WTC11 (cell line): ENCODE measurements at regions not wholly inside any gene's neighbourhood (a gene's known extent, or its start where the extent isn't known, plus 50 kb on each side); places are given as distances from the start of the nearest gene placed in this dataset.

ENCODE experiments used
- ATAC-seq: fragments of 200-7000 bp; cut with Tn5 transposase; 2 replicates; pipeline ENCODE4 v1.10.0; 2021; ENCODE audit warnings: mild to moderate bottlenecking, moderate library complexity
- CTCF ChIA-PET: fragments of 300-600 bp; sonication (Branson Sonifier 250); formaldehyde crosslinking; loops from one replicate; lab custom pipeline; 2021; ENCODE audit warnings: antibody characterized with exemption; lab: Charles Lee
- POLR2A ChIA-PET: fragments of 350-600 bp; sonication (Branson Sonifier 250); formaldehyde crosslinking; loops from one replicate; lab custom pipeline; 2021; ENCODE audit warnings: antibody characterized with exemption; lab: Charles Lee
- DNase-seq: peaks from one replicate; pipeline ENCODE4 v3.0.0; 2021; ENCODE audit warnings: low spot score
- H3K27ac Mint-ChIP-seq: 2 replicates; pipeline ENCODE4 v1.8.0; 2021; ENCODE audit warnings: mixed read lengths
- H3K27me3 Mint-ChIP-seq: 2 replicates; pipeline ENCODE4 v1.8.0; 2021; ENCODE audit warnings: low read depth, mild to moderate bottlenecking, moderate library complexity, mixed read lengths
- H3K36me3 Mint-ChIP-seq: 2 replicates; pipeline ENCODE4 v1.8.0; 2021; ENCODE audit warnings: mixed read lengths
- H3K4me1 Mint-ChIP-seq: 2 replicates; pipeline ENCODE4 v1.8.0; 2022; ENCODE audit warnings: mixed read lengths
- H3K4me3 Mint-ChIP-seq: 2 replicates; pipeline ENCODE4 v1.8.0; 2021; ENCODE audit warnings: mild to moderate bottlenecking, moderate library complexity, mixed read lengths
- H3K9me3 Mint-ChIP-seq: 2 replicates; pipeline ENCODE4 v1.8.0; 2021; ENCODE audit warnings: mixed read lengths
- AR ChIP-seq: fragments of 250-450 bp; sonication (Bioruptor Pico); IDR thresholded peaks from 2 replicates; pipeline ENCODE4 v1.9.0; 2021; ENCODE audit warnings: mild to moderate bottlenecking
- ATF1 ChIP-seq: sonication (generic); formaldehyde crosslinking; IDR thresholded peaks from 2 replicates; pipeline ENCODE4 v1.8.1; 2023; ENCODE audit warnings: mild to moderate bottlenecking, moderate library complexity, missing genetic modification reagents
- HMGA2 ChIP-seq: fragments of 250-450 bp; sonication (Bioruptor Pico); IDR thresholded peaks from 2 replicates; pipeline ENCODE4 v1.4.0; 2021; ENCODE audit warnings: mild to moderate bottlenecking, moderate library complexity
- IRF1 ChIP-seq: sonication (generic); formaldehyde crosslinking; IDR thresholded peaks from 2 replicates; pipeline ENCODE4 v1.8.0; 2023; ENCODE audit warnings: missing genetic modification reagents
- JAZF1 ChIP-seq: fragments of 250-450 bp; sonication (Bioruptor Pico); IDR thresholded peaks from 2 replicates; pipeline ENCODE4 v1.9.0; 2021; ENCODE audit warnings: moderate library complexity, mild to moderate bottlenecking, inconsistent platforms
- MXD4 ChIP-seq: fragments of 250-450 bp; sonication (Bioruptor Pico); IDR thresholded peaks from 2 replicates; pipeline ENCODE4 v1.8.0; 2021; ENCODE audit warnings: mild to moderate bottlenecking, moderate library complexity, borderline replicate concordance
- NR3C1 ChIP-seq: sonication (generic); formaldehyde crosslinking; conservative IDR thresholded peaks from 2 replicates; pipeline ENCODE4 v1.8.1; 2023; ENCODE audit warnings: low read depth, mild to moderate bottlenecking, missing genetic modification reagents
- PRRX2 ChIP-seq: fragments of 250-450 bp; sonication (Bioruptor Pico); IDR thresholded peaks from 2 replicates; pipeline ENCODE4 v1.8.0; 2021; ENCODE audit warnings: mild to moderate bottlenecking
- RORB ChIP-seq: fragments of 250-450 bp; sonication (Bioruptor Pico); IDR thresholded peaks from 2 replicates; pipeline ENCODE4 v1.9.0; 2021; ENCODE audit warnings: mild to moderate bottlenecking
- TP53 ChIP-seq: sonication (generic); formaldehyde crosslinking; IDR thresholded peaks from 2 replicates; pipeline ENCODE4 v1.8.1; 2023; ENCODE audit warnings: mild to moderate bottlenecking, missing genetic modification reagents
- ZMAT4 ChIP-seq: fragments of 250-450 bp; sonication (Bioruptor Pico); IDR thresholded peaks from 2 replicates; pipeline ENCODE4 v1.9.0; 2021; ENCODE audit warnings: mild to moderate bottlenecking
- ZNF232 ChIP-seq: sonication (generic); formaldehyde crosslinking; IDR thresholded peaks from 2 replicates; pipeline ENCODE4 v1.8.0; 2022; ENCODE audit warnings: mild to moderate bottlenecking, missing genetic modification reagents
- ZNF396 ChIP-seq: fragments of 250-450 bp; sonication (Bioruptor Pico); IDR thresholded peaks from 2 replicates; pipeline ENCODE4 v1.8.0; 2021; ENCODE audit warnings: mild to moderate bottlenecking, moderate library complexity, borderline replicate concordance
- ZNF416 ChIP-seq: fragments of 250-450 bp; sonication (Bioruptor Pico); IDR thresholded peaks from 2 replicates; pipeline ENCODE4 v1.9.0; 2021; ENCODE audit warnings: mild to moderate bottlenecking, inconsistent platforms
- ZNF425 ChIP-seq: fragments of 250-450 bp; sonication (Bioruptor Pico); conservative IDR thresholded peaks from 2 replicates; pipeline ENCODE4 v1.9.0; 2021; ENCODE audit warnings: mild to moderate bottlenecking
- TF ChIP-seq, protein P1 (sequence below): fragments of 250-450 bp; sonication (Bioruptor Pico); IDR thresholded peaks from 2 replicates; pipeline ENCODE4 v1.9.0; 2021; ENCODE audit warnings: moderate library complexity, mild to moderate bottlenecking, inconsistent platforms, borderline replicate concordance
- TF ChIP-seq, protein P2 (sequence below): sonication (generic); formaldehyde crosslinking; IDR thresholded peaks from 2 replicates; pipeline ENCODE4 v1.8.1; 2023; ENCODE audit warnings: mild to moderate bottlenecking, missing genetic modification reagents

- Mint-ChIP-seq H3K9me3 (no peaks in the 10 kb centered on the region), H3K36me3 (no peaks in the 10 kb centered on the region), H3K4me3 (no peak overlapping the region), H3K27me3 (no peaks in the 10 kb centered on the region), H3K27ac (no peak overlapping the region), H3K4me1 (no peaks in the 10 kb centered on the region)
- TF ChIP-seq ZNF416 (CRISPR knock-in tag) (no peak), AR (CRISPR knock-in tag) (no peak), ZMAT4 (CRISPR knock-in tag) (no peak), MXD4 (no peak), ATF1 (CRISPR knock-in tag) (no peak), ZNF396 (CRISPR knock-in tag) (no peak), NR3C1 (CRISPR knock-in tag) (no peak), ZNF425 (CRISPR knock-in tag) (no peak), PRRX2 (CRISPR knock-in tag) (no peak), ZNF232 (CRISPR knock-in tag) (no peak), TP53 (no peak), RORB (no peak)
- ChIA-PET POLR2A (no interaction called here), CTCF (interaction anchor here (0.6 kb wide), 1 partner anchor 85 kb away, joined by 3 read pairs; no protein-coding TSS in a partner anchor)
- peak; percentile 60; the same call in 1 of the 2 replicates for ATAC-seq
- DNase-seq, result no peak
Observed at GRCh38 chr7:96774358-96774757, 64.7 kb upstream of the SEM1 start.

GRCh38 chr7:96775046-96775445 is 65.4 kb upstream of the SEM1 start:
- TF ChIP-seq, protein P1, sequence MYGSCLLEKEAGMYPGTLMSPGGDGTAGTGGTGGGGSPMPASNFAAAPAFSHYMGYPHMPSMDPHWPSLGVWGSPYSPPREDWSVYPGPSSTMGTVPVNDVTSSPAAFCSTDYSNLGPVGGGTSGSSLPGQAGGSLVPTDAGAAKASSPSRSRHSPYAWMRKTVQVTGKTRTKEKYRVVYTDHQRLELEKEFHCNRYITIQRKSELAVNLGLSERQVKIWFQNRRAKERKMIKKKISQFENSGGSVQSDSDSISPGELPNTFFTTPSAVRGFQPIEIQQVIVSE (CRISPR knock-in tag), result no peak
- TF ChIP-seq ZNF396 (CRISPR knock-in tag), result no peak
- TF ChIP-seq IRF1 (CRISPR knock-in tag), result no peak
- TF ChIP-seq JAZF1 (CRISPR knock-in tag), result no peak
- TF ChIP-seq HMGA2 (CRISPR knock-in tag), result no peak
- ChIA-PET POLR2A (no interaction called here), CTCF (no interaction called here)
- H3K36me3 Mint-ChIP-seq, result no peaks in the 10 kb centered on the region
- no peak for ATAC-seq
- H3K9me3 Mint-ChIP-seq, result no peaks in the 10 kb centered on the region
- H3K27me3 Mint-ChIP-seq, result no peaks in the 10 kb centered on the region
- no peak for DNase-seq
- no peaks in the 10 kb centered on the region for H3K4me1 Mint-ChIP-seq
- no peak overlapping the region for H3K4me3 Mint-ChIP-seq
- no peak overlapping the region for H3K27ac Mint-ChIP-seq

- H3K27me3 Mint-ChIP-seq, result no peaks in the 10 kb centered on the region; the same call in 1 of the 2 replicates
- TF ChIP-seq, protein P2, sequence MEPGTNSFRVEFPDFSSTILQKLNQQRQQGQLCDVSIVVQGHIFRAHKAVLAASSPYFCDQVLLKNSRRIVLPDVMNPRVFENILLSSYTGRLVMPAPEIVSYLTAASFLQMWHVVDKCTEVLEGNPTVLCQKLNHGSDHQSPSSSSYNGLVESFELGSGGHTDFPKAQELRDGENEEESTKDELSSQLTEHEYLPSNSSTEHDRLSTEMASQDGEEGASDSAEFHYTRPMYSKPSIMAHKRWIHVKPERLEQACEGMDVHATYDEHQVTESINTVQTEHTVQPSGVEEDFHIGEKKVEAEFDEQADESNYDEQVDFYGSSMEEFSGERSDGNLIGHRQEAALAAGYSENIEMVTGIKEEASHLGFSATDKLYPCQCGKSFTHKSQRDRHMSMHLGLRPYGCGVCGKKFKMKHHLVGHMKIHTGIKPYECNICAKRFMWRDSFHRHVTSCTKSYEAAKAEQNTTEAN, result no peak
- TF ChIP-seq RORB, result no peak
- TF ChIP-seq, all 79 proteins: peak for 0
- H3K27ac Mint-ChIP-seq, result no peak overlapping the region
- H3K36me3 Mint-ChIP-seq, result no peaks in the 10 kb centered on the region
- no peak overlapping the region for H3K4me3 Mint-ChIP-seq
- ATAC-seq, result peak; percentile 97
- H3K9me3 Mint-ChIP-seq, result no peaks in the 10 kb centered on the region
- H3K4me1 Mint-ChIP-seq, result no peaks in the 10 kb centered on the region
- peak; percentile 35 for DNase-seq
- ChIA-PET POLR2A (no interaction called here), CTCF (interaction anchor here (0.9 kb wide), 1 partner anchor 49 kb away, joined by 4 read pairs; no protein-coding TSS in a partner anchor)
Observed at GRCh38 chr7:96778263-96778662, 68.6 kb upstream of the SEM1 start.
